Fibroblast of lung (primary cell): ENCODE measurements at regions not wholly inside any gene's neighbourhood (a gene's known extent, or its start where the extent isn't known, plus 50 kb on each side); places are given as distances from the start of the nearest gene placed in this dataset.

Experiments
- DNase-seq, 2 donors: peaks; one replicate each; pipeline versions ENCODE4 v3.0.0 to v3.0.0-alpha.2; 2010; ENCODE audit warnings: low read depth in 2 of 2
- H2AFZ ChIP-seq: 2 replicates; pipeline ENCODE4 v1.5.1; 2012; ENCODE audit warnings: low read length, control low read depth, inconsistent platforms
- H3K27ac ChIP-seq: 2 replicates; pipeline ENCODE4 v1.5.1; 2011; ENCODE audit warnings: low read length, control low read depth; ENCODE audit not compliant: insufficient read depth
- H3K27me3 ChIP-seq: 2 replicates; pipeline ENCODE4 v1.5.1; 2011; ENCODE audit warnings: mild to moderate bottlenecking, low read length; ENCODE audit not compliant: control insufficient read depth, insufficient read depth
- H3K36me3 ChIP-seq: 2 replicates; pipeline ENCODE4 v1.5.1; 2011; ENCODE audit warnings: low read length; ENCODE audit not compliant: control insufficient read depth, insufficient read depth
- H3K4me1 ChIP-seq: 2 replicates; pipeline ENCODE4 v1.5.1; 2011; ENCODE audit warnings: low read length; ENCODE audit not compliant: control insufficient read depth, insufficient read depth; ENCODE audit errors: extremely low read depth
- H3K4me2 ChIP-seq: 2 replicates; pipeline ENCODE4 v1.5.1; 2011; ENCODE audit warnings: low read length, control low read depth; ENCODE audit not compliant: insufficient read depth; ENCODE audit errors: extremely low read depth
- H3K4me3 ChIP-seq, 4 experiments: fragments of 200-600 bp in 1 of 4; sonication (generic) in 1 of 4; replicated peaks in 1 of 4; 2 replicates each; pipeline ENCODE4 v1.5.1; 2011 to 2016; ENCODE audit warnings: low read length in 4 of 4, low read depth in 3 of 4, mild to moderate bottlenecking in 3 of 4, control low read depth in 2 of 4, inconsistent platforms in 1 of 4, mixed read lengths in 1 of 4; ENCODE audit not compliant: insufficient read depth in 1 of 4; ENCODE audit errors: control extremely low read depth in 1 of 4
- H3K79me2 ChIP-seq: 2 replicates; pipeline ENCODE4 v1.5.1; 2012; ENCODE audit warnings: mild to moderate bottlenecking, low read length, inconsistent platforms; ENCODE audit not compliant: control insufficient read depth, insufficient read depth
- H3K9ac ChIP-seq: 2 replicates; pipeline ENCODE4 v1.5.1; 2011; ENCODE audit warnings: mild to moderate bottlenecking, low read length, control low read depth; ENCODE audit not compliant: insufficient read depth
- H3K9me3 ChIP-seq: 2 replicates; pipeline ENCODE4 v1.5.1; 2012; ENCODE audit warnings: low read depth, low read length; ENCODE audit not compliant: control insufficient read depth, insufficient read depth
- H4K20me1 ChIP-seq: 2 replicates; pipeline ENCODE4 v1.5.1; 2011; ENCODE audit warnings: low read length; ENCODE audit not compliant: control insufficient read depth, insufficient read depth; ENCODE audit errors: extremely low read depth
- EZH2 ChIP-seq: IDR thresholded peaks from 2 replicates; pipeline ENCODE4 v1.5.1; 2012; ENCODE audit warnings: low read length, control low read depth, mild to moderate bottlenecking; ENCODE audit errors: missing control alignments
- TF ChIP-seq, protein P1 (sequence below), 2 donors: IDR thresholded peaks in 1 of 2; conservative IDR thresholded peaks in 1 of 2; 1 replicate in 1 of 2; 2 replicates in 1 of 2; pipeline ENCODE4 v1.5.1; 2011 to 2012; ENCODE audit warnings: low read length in 2 of 2, control low read depth in 1 of 2, inconsistent platforms in 1 of 2, low read depth in 1 of 2, mild to moderate bottlenecking in 1 of 2

DNA sequence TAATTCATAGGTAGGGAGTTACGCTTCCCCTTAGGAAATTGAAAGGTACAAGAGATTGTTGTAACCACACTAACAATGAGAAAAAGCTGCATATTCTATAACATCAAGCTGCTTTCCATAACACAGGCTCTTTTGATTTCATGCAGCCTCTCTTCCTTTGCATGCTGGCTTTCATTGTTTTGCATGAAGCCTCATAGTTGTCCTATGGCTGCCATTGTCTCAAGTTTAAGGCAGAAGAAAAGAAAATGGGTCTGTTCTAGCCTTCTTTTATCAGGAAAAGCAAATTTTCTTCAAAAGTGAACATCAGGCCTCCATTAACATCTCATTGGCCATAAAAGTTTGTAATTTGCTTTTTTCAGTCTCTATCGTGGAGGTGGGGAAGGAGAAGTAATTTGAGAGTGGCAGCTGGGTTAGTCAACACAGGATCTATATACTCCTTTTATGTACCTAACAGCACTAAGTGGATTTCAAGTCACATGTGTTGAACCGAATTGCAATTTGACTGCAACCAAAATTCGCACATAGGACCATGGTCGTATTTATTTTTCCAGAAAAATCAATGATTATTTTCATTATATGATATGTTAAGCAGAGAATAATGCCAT is 248.5 kb upstream of the RND3 start:
- Histone ChIP-seq H3K4me1 (no peaks in the 10 kb centered on the region), H3K79me2 (no peaks in the 10 kb centered on the region), H3K9me3 (no peaks in the 10 kb centered on the region), H3K27ac (no peak overlapping the region), H3K9ac (no peak overlapping the region), H3K36me3 (no peaks in the 10 kb centered on the region), H3K27me3 (no peaks in the 10 kb centered on the region), H4K20me1 (no peaks in the 10 kb centered on the region), H3K4me2 (no peak overlapping the region), H2AFZ (no peak overlapping the region), H3K4me3 (no peak overlapping the region)
- TF ChIP-seq, protein P1, sequence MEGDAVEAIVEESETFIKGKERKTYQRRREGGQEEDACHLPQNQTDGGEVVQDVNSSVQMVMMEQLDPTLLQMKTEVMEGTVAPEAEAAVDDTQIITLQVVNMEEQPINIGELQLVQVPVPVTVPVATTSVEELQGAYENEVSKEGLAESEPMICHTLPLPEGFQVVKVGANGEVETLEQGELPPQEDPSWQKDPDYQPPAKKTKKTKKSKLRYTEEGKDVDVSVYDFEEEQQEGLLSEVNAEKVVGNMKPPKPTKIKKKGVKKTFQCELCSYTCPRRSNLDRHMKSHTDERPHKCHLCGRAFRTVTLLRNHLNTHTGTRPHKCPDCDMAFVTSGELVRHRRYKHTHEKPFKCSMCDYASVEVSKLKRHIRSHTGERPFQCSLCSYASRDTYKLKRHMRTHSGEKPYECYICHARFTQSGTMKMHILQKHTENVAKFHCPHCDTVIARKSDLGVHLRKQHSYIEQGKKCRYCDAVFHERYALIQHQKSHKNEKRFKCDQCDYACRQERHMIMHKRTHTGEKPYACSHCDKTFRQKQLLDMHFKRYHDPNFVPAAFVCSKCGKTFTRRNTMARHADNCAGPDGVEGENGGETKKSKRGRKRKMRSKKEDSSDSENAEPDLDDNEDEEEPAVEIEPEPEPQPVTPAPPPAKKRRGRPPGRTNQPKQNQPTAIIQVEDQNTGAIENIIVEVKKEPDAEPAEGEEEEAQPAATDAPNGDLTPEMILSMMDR (conservative IDR thresholded peaks at IDR 0.05 in 1 of 2, IDR thresholded peaks at IDR 0.05 in 1 of 2; ENCODE audit: low read depth in 1 of 2, low read length in 2 of 2), result no peak
- TF ChIP-seq EZH2, result no peak
- no peak for DNase-seq

DNA sequence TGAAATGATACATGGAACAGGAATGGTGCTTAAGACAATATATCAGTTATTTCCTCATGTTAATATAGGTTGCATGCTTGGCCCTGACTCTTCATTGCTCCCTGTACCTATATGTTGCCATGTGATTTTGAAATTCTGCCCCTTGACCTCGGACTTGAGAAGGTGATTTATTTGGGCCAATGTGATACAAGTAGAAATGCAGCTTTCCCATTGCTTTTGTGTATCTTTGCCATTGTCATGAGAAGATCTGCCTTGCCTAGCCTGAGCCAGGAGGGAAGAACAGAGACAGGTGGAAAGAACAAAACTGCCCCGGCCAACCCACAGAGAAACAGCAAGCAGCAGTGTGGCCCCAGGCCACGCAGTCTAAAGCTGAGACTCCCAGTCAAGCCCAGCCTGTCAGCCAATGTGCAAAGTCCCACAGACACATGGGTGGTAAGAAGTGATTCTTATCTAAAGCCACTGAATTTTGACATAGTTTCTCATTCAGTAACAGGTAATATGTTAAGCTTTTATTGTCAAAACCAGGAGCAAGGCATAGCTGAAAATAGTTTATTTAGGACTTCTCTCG is 245.7 kb upstream of the RND3 start:
- H3K79me2 ChIP-seq, result no peaks in the 10 kb centered on the region
- no peaks in the 10 kb centered on the region for H3K27me3 ChIP-seq
- no peaks in the 10 kb centered on the region for H3K9me3 ChIP-seq
- H3K4me1 ChIP-seq, result peaks cover 3% of the 10 kb centered on the region
- H2AFZ ChIP-seq, result no peak overlapping the region
- peak in 1 of 2 donors; percentile 2 for DNase-seq
- no peak overlapping the region for H3K9ac ChIP-seq
- TF ChIP-seq EZH2, result no peak
- TF ChIP-seq, protein P1 (conservative IDR thresholded peaks at IDR 0.05 in 1 of 2, IDR thresholded peaks at IDR 0.05 in 1 of 2; ENCODE audit: low read depth in 1 of 2, low read length in 2 of 2), result no peak
- no peaks in the 10 kb centered on the region for H3K36me3 ChIP-seq
- H3K4me2 ChIP-seq, result no peak overlapping the region
- H3K27ac ChIP-seq, result no peak overlapping the region
- H3K4me3 ChIP-seq, result no peak overlapping the region
- no peaks in the 10 kb centered on the region for H4K20me1 ChIP-seq

DNA sequence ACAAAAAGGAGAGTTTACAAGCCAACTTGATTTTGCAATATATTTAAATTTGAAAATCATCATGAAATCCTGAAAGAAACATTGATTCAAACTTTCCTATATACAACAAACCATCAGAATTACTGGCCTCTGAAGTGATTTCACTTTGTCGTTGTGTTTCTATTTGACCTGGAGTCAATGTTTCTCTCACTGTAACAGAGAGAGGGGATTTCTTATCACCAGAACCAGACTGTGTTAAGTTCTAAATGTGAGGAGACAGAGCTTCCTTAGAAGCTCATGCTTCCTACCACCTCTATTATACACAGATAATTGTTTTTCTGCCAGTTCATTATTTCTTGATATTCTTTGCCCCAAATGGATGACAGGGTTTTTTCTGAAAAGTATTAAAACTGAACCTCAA is 245.0 kb upstream of the RND3 start:
- no peak overlapping the region for H3K4me3 ChIP-seq
- H3K4me2 ChIP-seq, result no peak overlapping the region
- no peaks in the 10 kb centered on the region for H3K27me3 ChIP-seq
- no peaks in the 10 kb centered on the region for H3K9me3 ChIP-seq
- TF ChIP-seq, protein P1 (conservative IDR thresholded peaks at IDR 0.05 in 1 of 2, IDR thresholded peaks at IDR 0.05 in 1 of 2; ENCODE audit: low read depth in 1 of 2, low read length in 2 of 2), result no peak
- H3K36me3 ChIP-seq, result no peaks in the 10 kb centered on the region
- peaks cover 3% of the 10 kb centered on the region for H3K4me1 ChIP-seq
- no peaks in the 10 kb centered on the region for H3K79me2 ChIP-seq
- H3K9ac ChIP-seq, result no peak overlapping the region
- DNase-seq, result no peak
- H3K27ac ChIP-seq, result no peak overlapping the region
- no peaks in the 10 kb centered on the region for H4K20me1 ChIP-seq
- H2AFZ ChIP-seq, result peak overlapping the region; percentile 21
